Fibroblast of peridontal ligament (primary cell): ENCODE measurements at regions not wholly inside any gene's neighbourhood (a gene's known extent, or its start where the extent isn't known, plus 50 kb on each side); places are given as distances from the start of the nearest gene placed in this dataset.
"Not testable (repeated sequence)": the region's sequence is repeated elsewhere in the genome, so short reads cannot be mapped to it uniquely, and the experiment has no call there.

ENCODE experiments used
- DNase-seq: peaks from one replicate; pipeline ENCODE4 v3.0.0-alpha.2; 2010; ENCODE audit errors: extremely low read depth

GRCh38 chr2:235105821-235106359 is 154.1 kb downstream of the SH3BP4 start:
- no peak for DNase-seq

- DNase-seq = peak; percentile 84
Observed at GRCh38 chr2:235106874-235107639, 155.2 kb downstream of the SH3BP4 start.

- DNase-seq = no peak
Observed at GRCh38 chr2:235107640-235107951, 155.8 kb downstream of the SH3BP4 start.

DNA sequence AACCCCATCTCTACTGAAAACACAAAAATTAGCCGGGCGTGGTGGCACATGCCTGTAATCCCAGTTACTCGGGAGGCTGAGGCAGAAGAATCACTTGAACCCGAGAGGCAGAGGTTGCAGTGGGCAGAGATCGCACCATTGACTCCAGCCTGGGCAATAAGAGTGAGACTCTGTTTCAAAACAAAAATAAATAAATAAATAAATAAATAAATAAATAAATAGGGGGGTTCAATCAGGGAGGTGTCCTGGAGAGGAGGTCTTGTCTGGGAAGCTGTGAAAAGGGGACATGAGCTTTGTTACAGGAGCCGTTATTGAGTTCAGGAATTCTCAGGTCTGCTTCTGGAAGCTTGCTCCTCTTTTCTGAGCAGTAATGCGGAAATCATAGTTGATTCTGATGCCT is 157.7 kb downstream of the SH3BP4 start:
- not testable (repeated sequence) for DNase-seq

DNA sequence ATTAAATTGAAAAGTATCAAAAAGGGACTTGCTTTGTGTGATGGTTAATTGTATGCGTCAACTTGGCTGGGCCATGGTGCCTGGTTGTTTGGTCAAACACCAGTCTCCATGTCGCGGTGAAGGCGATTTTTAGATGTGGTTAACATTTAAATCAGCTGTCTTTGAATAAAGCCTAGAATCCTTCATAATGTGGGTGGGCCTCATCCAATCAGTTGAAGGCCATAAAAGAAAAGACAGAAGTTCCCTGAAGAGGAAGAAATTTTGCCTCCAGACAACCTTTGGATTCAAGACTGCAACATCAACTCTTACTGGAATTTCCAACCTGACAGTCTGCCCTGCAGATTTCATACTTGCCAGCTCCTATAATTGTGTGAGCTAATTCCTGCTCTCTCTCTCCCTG is 160.5 kb downstream of the SH3BP4 start:
- DNase-seq = no peak

DNA sequence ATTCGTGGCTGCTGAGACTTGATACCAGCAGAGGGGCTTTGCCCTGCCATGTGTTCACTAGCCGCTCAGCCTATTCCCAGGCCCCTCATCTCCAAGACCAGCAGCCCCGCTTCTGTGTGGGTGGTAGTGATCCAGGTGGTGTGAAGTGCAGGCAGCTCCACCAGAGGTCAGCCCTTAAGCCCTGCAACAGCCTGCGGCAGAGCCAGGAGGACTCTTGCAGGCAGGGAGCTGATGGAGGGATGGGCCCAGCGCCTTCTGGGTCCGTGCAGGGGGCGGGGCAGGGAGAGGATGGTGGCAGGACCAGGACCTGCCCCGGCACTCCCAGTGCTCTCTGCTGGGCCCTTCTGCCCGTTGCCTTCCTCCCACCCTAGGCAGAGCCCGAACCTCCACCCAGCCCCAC is 162.0 kb downstream of the SH3BP4 start:
- no peak for DNase-seq

- no peak for DNase-seq
Observed at GRCh38 chr2:235114286-235114685, 162.5 kb downstream of the SH3BP4 start.

- DNase-seq = no peak
Observed at GRCh38 chr2:235115521-235115920, 163.7 kb downstream of the SH3BP4 start.

DNA sequence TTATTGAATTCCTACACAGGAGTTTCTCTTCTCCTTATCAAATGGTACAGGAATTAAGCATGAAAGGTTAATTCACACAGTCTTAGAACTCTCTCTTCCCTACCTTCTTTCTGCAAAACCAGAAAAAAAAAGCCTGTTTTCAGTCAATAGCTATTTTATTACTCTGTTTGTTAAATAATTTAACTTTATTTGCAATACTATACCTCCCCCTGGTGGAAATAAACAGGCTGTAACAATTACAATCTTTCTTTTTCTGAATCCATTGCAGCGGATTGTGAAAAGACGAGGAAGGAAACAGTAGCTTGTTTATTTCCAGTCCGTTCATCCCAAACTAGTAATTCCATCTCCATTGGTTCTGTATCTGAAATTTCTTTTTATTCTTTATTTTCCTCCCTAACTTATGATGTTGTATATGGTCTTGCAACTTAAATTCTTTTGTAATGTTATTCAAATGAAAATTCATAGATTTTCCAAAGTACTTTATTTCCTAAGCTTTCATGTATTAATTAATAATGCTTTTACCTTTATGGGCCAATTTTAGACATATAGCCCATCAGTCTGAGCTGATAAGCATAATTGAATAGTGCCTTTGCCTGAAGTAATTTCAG is 165.2 kb downstream of the SH3BP4 start:
- peak; percentile 77 for DNase-seq

GRCh38 chr2:235126768-235127167 is 175.0 kb downstream of the SH3BP4 start:
- DNase-seq = peak; percentile 7

- no peak for DNase-seq
Observed at GRCh38 chr2:235127931-235128330, 176.1 kb downstream of the SH3BP4 start.

GRCh38 chr2:235129850-235130249 is 178.0 kb downstream of the SH3BP4 start:
- peak; percentile 55 for DNase-seq

- no peak for DNase-seq
Observed at GRCh38 chr2:235131334-235132305, 179.8 kb downstream of the SH3BP4 start.

GRCh38 chr2:235132651-235133050 is 180.8 kb downstream of the SH3BP4 start:
- no peak for DNase-seq

DNA sequence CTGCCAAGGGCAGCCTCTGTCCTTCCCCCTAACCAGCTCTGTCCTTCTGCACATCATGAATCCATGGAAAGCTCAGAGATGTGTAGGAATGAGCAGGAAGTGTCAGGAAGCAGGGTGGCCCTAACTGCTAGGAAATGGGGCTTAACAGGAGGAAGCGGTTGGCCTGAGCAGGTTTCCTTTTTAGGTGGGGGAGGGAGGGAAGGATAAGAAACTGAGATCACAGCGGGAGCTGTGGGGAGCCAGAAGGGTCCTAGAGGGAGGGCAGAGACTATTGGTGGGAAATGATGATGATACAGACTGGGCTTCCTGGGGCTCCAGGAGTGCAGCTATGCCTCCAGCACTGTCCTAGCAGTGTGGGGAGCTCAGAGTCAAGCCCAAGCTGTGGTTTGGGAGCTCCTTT is 182.0 kb downstream of the SH3BP4 start:
- no peak for DNase-seq

- DNase-seq = no peak
Observed at GRCh38 chr2:235134420-235134819, 182.6 kb downstream of the SH3BP4 start.

DNA sequence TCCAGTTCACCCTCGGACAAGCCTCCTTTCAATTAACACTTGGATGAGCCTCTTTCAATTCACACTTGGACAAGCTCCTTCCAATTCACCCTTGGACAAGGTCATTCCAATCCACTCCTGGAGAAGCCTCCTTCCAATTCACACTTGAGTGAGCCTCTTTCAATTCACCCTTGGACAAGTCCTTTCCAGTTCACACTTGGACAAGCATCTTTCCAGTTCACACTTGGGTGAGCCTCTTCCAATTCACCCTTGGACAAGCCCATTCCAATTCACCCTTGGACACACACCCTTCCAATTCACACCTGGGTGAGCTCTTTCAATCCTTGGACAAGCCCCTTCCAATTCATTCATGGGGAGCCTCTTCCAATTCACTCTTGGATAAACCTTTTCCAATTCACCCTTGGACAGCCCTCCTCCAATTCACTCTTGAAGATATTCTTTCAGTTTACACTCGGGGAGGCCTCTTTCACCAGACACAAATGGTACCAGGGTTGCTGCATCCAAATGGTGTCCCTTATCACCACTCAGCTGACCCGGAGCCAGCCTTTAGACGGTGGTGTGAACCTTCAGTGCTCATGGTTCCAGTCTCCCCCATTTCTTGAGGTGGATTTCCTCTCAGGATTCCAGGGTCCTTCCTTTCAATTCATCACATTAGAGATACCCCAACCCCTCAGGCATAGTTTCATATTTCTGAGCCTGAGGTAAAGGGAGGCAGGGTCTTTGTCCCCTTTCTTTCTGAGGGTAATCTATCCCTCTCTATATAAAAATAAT is 183.6 kb downstream of the SH3BP4 start:
- no peak for DNase-seq

DNA sequence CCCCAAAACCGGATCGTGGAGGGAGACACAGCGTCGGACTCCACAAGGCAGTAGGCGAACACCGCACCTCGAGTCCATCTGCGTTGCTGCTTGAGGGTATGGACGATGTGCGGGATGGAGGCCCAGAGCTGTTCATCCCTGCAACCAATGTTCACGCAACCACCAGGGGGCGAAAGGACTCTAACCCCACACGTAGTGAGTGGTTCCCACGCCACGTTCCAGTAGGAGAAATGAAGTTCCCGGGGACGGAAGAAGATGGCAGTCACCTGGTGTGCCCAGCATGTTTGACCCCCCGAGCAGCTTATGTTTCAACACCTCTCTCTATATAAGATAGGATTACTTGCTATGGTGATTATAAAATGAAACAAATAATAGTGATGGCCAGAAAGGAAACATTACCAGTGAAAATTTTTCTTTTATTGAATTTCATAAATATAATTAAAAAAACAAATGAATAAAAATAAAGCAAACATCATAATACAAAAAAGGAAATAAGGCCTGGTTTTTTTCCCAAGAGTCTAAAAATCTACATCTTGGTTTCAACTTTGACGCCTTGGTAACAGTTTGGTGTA is 184.3 kb downstream of the SH3BP4 start:
- peak; percentile 81 for DNase-seq

- DNase-seq = no peak
Observed at GRCh38 chr2:235138339-235138738, 186.5 kb downstream of the SH3BP4 start.

GRCh38 chr2:235139956-235140800 is 188.4 kb downstream of the SH3BP4 start:
- DNase-seq = no peak
